Cardiac muscle cell (in vitro differentiated cells and primary cell): ENCODE measurements at regions not wholly inside any gene's neighbourhood (a gene's known extent, or its start where the extent isn't known, plus 50 kb on each side); places are given as distances from the start of the nearest gene placed in this dataset.

ENCODE experiments used
- DNase-seq, 2 donors: peaks; one replicate each; pipeline versions ENCODE4 v3.0.0 to v3.0.0-alpha.2; 2010 to 2017; ENCODE audit warnings: low read depth in 1 of 2, low spot score in 1 of 2
- H3K27ac ChIP-seq: fragments of 200-600 bp; sonication (generic); 2 replicates; pipeline ENCODE4 v1.5.1; 2016
- H3K27me3 ChIP-seq: fragments of 200-600 bp; sonication (generic); 2 replicates; pipeline ENCODE4 v1.6.0; 2016; ENCODE audit warnings: control low read depth
- H3K36me3 ChIP-seq: fragments of 200-600 bp; sonication (generic); 2 replicates; pipeline ENCODE4 v1.5.1; 2016; ENCODE audit warnings: control low read depth
- H3K4me1 ChIP-seq: fragments of 200-600 bp; sonication (generic); 2 replicates; pipeline ENCODE4 v1.8.1; 2017; ENCODE audit warnings: low read depth, mild to moderate bottlenecking, mixed run types
- H3K4me3 ChIP-seq: fragments of 200-600 bp; sonication (generic); 2 replicates; pipeline ENCODE4 v1.5.1; 2016; ENCODE audit warnings: mild to moderate bottlenecking
- H3K9me3 ChIP-seq: fragments of 200-600 bp; sonication (generic); 2 replicates; pipeline ENCODE4 v1.5.1; 2017; ENCODE audit warnings: low read depth, mild to moderate bottlenecking, control low read depth
- TF ChIP-seq, protein P1 (sequence below): IDR thresholded peaks from 2 replicates; pipeline ENCODE4 v1.5.1; 2012; ENCODE audit warnings: low read depth, mild to moderate bottlenecking, low read length

DNA sequence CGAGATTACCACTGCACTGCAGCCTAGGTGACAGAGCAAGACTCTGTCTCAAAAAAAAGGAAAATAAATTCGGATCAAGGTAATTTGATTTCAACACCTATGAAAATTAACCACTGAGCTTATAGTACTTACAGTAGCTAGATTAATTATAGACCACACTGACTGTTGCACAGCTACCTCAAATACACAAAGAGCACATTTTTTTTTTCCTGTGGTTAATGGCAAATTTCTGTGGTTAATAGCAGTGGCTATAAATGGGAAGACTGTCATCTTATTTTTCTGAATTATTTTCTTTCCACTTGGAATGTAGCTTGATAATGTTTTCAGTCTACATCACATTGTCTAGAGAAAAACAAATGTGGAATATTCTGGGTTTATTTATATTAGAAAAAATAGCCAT lies 1661.6 kb upstream of the PCDH7 start:
- Histone ChIP-seq H3K36me3 (no peaks in the 10 kb centered on the region), H3K27ac (no peak overlapping the region), H3K4me3 (no peak overlapping the region), H3K9me3 (no peaks in the 10 kb centered on the region), H3K4me1 (no peaks in the 10 kb centered on the region), H3K27me3 (no peaks in the 10 kb centered on the region)
- TF ChIP-seq, protein P1, sequence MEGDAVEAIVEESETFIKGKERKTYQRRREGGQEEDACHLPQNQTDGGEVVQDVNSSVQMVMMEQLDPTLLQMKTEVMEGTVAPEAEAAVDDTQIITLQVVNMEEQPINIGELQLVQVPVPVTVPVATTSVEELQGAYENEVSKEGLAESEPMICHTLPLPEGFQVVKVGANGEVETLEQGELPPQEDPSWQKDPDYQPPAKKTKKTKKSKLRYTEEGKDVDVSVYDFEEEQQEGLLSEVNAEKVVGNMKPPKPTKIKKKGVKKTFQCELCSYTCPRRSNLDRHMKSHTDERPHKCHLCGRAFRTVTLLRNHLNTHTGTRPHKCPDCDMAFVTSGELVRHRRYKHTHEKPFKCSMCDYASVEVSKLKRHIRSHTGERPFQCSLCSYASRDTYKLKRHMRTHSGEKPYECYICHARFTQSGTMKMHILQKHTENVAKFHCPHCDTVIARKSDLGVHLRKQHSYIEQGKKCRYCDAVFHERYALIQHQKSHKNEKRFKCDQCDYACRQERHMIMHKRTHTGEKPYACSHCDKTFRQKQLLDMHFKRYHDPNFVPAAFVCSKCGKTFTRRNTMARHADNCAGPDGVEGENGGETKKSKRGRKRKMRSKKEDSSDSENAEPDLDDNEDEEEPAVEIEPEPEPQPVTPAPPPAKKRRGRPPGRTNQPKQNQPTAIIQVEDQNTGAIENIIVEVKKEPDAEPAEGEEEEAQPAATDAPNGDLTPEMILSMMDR: no peak
- no peak for DNase-seq

DNA sequence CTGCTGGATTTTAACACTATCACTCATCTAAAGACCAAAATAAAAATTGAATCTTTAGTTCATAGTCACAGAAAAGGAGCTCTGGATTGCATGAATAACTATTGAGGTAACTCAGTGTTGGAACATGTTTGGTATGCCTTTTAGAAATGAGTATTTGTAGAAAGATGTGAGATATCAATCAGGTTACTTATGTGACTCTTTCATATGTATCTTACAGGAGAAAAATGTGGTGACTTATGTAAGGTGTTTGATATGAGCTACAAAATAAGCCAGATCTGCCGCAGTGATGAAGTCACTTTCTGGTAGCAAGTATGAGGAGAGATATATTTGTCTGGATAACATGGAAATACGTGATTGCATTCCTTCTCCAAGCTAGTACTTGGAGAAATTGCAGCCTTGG lies 1653.3 kb upstream of the PCDH7 start:
- no peak for DNase-seq

DNA sequence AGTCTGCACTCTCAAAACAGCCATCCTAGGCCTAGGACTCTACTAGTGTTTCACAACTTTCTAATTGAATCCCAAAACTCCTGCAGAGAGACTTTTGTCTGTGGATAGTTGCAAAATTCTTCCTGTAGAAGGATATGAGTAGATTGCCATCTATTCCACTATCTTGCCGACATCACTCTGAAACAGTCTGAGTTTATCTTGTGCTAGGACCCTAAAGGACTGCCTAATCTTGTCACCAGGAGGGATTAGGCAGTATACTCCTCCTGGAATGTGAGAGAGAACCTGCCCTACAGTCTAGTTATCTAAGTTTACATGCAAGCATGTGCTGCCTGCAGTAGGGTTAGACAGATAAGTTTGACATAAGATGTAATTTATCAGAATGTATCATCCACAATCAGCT lies 1646.6 kb upstream of the PCDH7 start:
- H3K36me3 ChIP-seq: no peaks in the 10 kb centered on the region
- no peaks in the 10 kb centered on the region for H3K9me3 ChIP-seq
- H3K4me3 ChIP-seq: no peak overlapping the region
- no peaks in the 10 kb centered on the region for H3K27me3 ChIP-seq
- H3K4me1 ChIP-seq: no peaks in the 10 kb centered on the region
- no peak overlapping the region for H3K27ac ChIP-seq
- DNase-seq: no peak
- TF ChIP-seq, protein P1: no peak

More for the DNA sequence above, 1653.3 kb upstream of the PCDH7 start:
- Histone ChIP-seq H3K27me3 (no peaks in the 10 kb centered on the region), H3K27ac (no peak overlapping the region), H3K36me3 (no peaks in the 10 kb centered on the region), H3K9me3 (no peaks in the 10 kb centered on the region), H3K4me1 (no peaks in the 10 kb centered on the region), H3K4me3 (no peak overlapping the region)
- TF ChIP-seq, protein P1: no peak

DNA sequence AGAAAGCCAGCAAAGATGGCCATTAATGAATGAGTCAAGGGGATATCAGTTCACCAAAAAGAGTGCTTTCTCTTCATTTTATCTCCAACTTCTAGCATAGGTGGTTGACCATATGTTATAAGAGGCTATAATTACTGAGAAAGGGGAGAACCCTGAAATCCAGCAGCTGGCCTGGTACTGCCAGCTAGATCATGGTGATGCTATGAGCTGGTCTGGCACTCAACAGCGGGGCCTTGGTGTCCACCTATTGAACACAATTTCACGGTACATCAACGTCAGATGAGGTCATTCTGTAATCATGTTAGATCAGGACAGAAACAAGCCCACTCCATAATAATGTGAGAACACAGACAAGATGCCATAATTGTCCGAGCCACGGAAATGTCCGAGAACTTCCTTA lies 1644.8 kb upstream of the PCDH7 start:
- DNase-seq: no peak
- Histone ChIP-seq H3K36me3 (no peaks in the 10 kb centered on the region), H3K9me3 (no peaks in the 10 kb centered on the region), H3K4me1 (no peaks in the 10 kb centered on the region), H3K27me3 (no peaks in the 10 kb centered on the region), H3K27ac (no peak overlapping the region), H3K4me3 (no peak overlapping the region)
- TF ChIP-seq, protein P1: no peak

DNA sequence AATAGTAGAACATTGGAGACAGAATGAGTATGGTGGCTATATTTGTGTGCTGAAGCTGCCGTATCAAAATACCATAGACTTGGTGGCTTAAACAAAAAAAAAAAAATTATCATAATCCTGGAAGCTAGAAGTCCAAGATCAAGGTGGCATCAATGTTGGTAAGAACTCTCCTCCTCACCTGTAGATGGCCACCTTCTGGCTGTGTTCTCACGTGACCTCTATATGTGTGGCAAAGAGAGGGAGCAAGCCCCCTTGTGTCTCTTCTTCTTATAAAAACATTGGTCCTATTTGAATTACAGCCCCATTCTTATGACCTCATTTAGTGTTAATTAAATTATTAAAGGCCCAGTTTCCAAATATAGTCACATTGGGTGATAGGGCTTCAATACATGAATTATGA lies 1640.9 kb upstream of the PCDH7 start:
- Histone ChIP-seq H3K4me1 (no peaks in the 10 kb centered on the region), H3K36me3 (no peaks in the 10 kb centered on the region), H3K27ac (no peak overlapping the region), H3K9me3 (no peaks in the 10 kb centered on the region), H3K27me3 (no peaks in the 10 kb centered on the region), H3K4me3 (no peak overlapping the region)
- no peak for DNase-seq
- TF ChIP-seq, protein P1: no peak
